DMS153 treated with DMSO at 0.1 percent for 48 hours (cell line): ENCODE measurements at regions not wholly inside any gene's neighbourhood (a gene's known extent, or its start where the extent isn't known, plus 50 kb on each side); places are given as distances from the start of the nearest gene placed in this dataset.
"Not testable (repeated sequence)": the region's sequence is repeated elsewhere in the genome, so short reads cannot be mapped to it uniquely, and the experiment has no call there.

Source experiments
- DNase-seq: peaks from one replicate; lab custom pipeline; 2025; ENCODE audit not compliant: unreplicated experiment; lab: John Stamatoyannopoulos, UW

DNA sequence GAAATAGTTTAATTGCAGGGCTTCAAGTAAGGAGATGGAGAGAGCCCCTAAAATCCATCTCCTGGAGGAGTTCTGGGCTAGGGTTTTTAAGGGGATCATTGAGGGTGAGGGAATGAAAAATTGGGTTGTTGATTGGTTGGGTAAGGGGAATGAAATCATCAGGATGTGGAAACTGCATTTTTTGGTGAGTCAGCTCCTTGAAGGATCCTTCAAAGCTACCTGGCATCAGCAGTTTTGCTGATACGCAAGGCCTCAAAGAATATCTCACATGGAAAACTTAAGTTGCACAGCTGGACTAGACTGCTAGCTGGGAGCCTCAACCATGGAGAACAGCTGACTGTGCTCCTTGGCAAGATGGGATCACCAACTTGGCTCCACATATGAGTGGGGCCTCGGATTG, 136.7 kb downstream of the FGF10 start:
- DNase-seq, result no peak

DNA sequence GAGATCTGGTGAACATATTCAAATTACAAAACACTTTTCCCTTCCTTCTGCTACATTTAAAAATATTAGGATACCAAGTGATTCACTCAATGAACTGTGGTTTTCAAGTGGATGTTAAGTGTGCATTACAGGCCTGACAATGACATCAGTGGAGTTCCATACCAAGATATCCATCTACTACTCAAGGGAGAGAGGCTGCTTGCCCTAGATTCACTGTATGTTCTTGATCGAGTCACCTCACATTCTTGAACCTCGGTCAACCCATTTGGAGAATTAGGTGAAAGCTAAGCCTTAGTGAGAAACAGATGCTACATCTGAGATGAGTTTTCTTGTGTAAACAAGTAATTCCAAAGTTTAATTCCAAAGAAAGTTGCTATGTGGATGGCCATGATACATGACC, 142.2 kb downstream of the FGF10 start:
- no peak for DNase-seq

DNA sequence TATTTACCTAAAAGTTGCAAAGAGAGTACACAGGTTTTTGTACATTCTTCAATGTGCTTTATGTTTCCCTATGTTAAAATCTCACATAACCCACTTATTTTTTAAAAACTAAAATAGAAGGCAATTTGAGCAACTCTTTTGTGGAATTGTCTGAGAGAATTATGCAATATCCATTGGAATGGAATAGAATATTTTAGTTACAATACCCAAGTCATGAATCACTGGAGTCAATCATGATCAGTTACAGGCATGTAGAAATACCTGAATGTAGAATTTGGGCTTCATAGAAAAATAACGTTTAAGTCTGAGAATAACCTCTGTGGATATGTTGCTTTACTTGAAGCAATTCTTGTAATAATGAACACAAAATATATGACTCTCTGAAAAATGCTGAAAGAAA, 143.3 kb downstream of the FGF10 start:
- DNase-seq, result no peak

DNA sequence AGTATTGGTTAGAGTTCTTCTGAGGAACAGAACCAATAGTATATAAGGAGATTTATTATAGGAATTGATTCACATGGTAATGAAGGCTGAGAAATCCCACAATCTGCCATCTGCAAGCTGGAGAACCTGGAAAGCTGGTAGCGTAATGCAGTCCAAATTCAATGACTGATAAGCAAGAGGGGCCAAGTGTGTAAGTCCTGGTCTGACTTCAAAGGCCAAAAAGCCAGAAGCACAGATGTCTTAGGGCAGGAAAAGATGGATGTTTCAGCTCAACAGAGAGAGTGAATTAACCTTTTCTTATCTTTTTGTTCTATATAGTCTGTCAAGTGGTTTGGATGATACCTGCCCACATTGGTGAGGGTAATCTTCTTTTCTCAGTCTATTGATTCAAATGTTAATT, 146.4 kb downstream of the FGF10 start:
- no peak for DNase-seq

DNA sequence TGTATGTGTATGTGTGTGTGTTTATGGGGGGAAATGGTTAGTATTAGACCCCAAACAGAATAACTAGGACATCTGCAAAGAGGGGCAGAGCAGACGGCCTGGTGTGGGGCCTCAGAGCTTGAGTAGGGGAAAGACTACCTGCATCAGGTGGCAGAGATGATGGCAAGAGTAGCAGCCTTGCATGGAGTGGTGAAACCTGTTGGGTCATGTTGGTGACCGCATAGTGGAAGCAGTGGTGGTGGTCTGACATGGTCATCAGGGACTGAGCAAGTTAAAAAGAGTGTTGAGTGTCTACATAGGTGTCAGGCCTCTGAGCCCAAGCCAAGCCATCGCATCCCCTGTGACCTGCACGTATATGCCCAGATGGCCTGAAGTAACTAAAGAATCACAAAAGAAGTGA, 153.2 kb downstream of the FGF10 start:
- no peak for DNase-seq

DNA sequence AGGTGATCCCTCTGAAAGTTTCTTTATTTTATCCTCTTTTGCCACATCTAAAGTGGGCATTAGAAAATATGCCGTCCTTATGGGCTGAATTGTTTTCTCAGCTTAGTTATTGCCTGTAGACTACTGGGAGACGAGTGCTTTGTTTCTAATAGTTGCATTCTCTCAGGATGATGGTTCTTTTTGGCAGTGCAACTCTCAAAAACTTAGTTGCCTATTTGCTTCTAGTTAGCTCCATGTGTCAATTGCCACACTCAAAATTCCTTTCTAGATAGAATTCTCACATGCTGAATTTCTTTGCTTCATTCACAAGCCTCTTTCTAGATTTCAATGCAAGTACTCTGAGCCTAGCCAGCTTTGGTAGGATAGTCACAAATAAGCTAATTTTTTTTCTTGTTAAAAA, 155.5 kb downstream of the FGF10 start:
- no peak for DNase-seq

DNA sequence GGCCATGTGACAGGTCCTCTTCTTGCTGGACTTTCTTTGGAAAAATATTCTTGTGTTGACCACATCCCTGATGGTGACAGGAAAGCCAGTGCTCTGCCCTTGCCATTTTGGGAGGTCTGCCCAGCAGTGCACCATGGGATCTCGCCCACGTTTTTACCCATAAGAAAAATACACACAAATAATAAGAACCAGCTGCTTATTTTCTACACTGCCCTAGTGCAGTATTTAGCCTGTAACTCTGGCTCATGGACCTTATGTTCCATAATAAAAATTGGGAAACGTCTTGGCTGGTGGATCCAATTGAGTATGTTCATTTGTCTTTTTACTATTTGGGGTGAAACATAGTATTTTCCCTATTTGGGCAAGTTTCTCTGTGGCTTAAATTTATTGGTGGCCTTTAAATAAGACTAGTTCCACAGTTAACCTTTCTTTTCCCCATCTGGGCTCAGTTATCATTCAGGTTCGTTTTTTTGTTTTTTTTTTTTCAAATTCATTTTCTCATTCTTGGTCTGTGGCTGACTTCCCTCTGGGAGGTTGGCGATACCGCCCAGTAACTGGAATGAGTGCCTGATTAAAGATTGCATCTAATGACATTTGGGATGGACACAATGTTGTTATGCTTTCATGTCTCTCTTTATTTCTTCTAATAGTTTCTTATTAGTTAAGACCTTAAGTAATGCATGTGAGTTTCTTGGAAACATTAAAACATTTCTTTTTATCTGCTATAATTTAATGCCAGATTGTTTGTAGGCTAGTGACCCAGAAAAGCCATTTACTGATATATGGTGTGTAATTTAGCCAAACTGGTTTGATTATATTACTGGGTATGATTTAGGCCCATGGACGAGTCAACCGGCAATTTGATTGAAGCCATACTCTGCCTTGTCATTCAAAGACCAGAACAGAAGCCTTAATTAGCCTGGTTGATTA, 163.7 kb downstream of the FGF10 start:
- DNase-seq, result no peak

DNA sequence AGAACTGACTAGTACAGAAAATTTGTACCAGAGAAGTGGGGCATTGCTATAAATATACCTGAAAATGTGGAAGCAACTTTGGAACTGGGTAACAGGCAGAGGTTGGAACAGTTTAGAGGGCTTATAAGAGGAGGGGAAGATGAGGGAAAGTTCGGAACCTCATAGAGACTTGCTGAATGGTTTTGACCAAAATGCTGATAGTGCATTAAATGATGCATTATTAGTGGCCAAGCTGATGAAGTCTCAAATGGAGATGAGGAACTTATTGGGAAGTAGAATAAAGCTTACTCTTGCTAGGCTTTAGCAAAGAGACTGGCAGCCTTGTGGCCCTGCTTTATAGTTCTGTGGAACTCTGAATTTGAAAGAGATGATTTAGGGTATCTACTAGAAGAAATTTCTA, 189.8 kb downstream of the FGF10 start:
- no peak for DNase-seq

DNA sequence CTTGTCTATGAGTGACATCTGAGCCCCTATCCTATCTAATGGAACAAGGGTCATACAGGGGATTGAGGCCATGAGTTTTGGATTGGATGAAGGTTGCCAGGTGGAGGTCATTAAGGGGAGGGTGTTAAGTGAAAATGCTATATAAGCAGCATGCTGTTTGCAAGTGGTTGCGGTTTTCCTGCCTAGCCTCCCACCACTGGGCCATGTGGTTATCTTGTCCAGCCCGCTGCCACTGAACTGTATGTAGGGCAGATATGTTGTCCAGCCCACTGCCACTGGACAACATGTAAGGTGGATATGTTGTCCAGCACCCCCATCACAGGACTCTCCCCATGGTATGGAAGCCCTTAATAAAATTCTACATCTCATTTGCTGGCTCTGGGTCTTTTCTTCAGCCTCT, 200.0 kb downstream of the FGF10 start:
- DNase-seq, result no peak

DNA sequence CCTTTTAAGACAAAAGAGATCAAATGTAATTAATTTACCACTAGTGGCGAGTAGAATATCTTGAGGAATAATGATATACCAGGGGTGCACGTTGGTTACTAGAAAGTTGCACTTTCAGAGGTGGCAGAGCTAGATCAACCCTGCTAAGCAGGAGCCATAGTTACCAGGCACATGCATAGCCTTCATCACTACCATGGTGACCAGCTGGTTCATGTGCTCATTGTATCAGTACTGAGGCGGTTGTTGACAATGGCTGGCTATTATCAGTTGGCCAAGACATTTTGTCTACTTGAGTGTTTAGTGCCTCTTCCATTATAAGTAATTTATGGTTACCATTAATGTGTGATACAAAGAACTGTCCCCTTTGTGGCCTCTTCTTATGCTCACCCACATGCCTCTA, 201.2 kb downstream of the FGF10 start:
- DNase-seq, result no peak

DNA sequence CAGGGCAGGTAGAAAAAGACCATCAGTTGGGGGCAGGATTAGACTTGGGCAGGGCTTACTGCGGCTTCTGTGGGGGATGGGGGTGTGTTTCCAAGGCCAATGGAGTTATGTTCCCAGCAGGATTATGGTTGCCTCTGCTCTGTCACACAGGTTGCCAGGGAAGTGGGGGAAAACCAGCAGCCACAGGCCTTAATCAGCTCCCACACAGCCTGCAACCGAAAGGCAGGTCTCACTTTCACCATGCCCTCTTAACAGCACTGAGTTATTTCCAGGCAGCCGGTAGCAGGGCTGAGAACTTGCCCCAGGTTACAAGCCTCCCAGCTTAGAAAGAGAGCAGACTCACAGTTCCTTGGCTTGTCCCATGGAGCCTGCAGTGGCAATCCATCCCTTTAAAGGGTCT, 205.5 kb downstream of the FGF10 start:
- DNase-seq, result no peak

DNA sequence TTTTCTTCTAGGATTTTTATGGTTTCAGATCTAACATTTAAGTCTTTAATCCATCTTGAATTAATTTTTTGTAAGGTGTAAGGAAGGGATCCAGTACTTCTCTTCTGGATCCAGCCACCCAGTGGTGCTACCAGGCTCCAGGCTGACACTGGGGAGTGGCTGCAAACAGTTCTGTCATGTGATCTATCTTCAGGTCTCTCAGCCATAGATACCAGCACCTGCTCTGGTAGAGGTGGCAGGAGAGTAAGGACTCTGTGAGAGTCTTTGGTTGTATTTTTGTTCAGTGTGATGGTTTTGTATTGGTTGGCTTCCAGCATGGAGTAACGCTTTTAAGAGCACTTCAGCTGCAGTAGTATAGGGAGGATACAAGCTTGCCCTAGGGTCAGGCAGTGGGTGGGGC, 205.9 kb downstream of the FGF10 start:
- no peak for DNase-seq

DNA sequence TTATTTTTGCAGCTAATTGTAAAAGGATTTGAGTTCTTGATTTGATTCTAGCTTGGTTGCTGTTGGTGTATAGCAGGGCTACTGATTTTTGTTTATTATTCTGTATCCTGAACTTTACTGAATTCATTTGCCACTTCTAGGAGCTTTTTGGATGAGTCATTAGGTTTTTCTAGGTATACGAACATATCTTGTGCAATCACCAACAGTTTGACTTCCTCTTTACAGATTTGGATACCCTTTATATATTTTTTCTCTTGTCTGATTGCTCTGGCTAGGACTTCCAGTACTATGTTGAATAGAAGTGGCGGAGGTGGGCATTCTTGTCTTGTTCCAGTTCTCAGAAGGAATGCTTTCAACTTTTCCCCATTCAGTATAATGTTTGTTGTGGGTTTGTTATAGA, 210.8 kb downstream of the FGF10 start:
- no peak for DNase-seq

DNA sequence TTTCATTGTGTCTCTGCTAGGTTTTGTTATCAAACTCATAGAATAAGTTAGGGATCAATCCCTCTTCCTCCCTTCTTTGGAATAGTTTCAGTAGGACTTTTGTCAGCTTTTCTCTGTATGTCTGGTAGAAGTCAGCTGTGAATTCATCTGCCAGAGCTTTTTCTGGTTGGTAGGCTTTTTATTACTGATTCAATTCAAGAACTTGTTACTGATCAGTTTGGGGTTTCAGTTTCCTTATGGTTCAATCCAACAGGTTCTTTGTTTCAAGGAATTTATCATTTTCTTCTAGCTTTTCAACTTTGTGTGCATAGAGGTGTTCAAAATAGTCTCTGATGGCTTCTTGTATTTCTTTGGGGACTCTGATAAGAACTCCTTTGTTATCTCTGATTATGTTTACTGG, 221.7 kb downstream of the FGF10 start:
- no peak for DNase-seq

DNA sequence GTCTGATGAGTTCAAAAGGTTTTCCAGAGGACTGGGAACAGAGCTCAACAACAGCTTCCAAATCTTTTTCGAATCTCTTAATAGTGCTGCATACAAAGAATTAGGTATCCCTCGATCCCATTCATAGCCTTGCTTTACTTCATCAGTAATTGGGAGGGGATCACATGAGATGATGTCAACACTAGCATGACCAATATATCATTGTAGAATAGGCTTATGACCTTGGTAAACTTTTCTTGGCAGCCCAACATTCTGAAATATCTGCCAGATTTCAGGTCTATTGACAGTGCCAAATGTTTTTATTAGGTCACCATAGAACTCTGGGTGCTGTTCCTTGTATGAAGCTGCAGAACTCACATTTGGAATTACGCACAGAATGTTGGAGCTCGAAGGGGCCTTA, 228.9 kb downstream of the FGF10 start:
- DNase-seq, result no peak

DNA sequence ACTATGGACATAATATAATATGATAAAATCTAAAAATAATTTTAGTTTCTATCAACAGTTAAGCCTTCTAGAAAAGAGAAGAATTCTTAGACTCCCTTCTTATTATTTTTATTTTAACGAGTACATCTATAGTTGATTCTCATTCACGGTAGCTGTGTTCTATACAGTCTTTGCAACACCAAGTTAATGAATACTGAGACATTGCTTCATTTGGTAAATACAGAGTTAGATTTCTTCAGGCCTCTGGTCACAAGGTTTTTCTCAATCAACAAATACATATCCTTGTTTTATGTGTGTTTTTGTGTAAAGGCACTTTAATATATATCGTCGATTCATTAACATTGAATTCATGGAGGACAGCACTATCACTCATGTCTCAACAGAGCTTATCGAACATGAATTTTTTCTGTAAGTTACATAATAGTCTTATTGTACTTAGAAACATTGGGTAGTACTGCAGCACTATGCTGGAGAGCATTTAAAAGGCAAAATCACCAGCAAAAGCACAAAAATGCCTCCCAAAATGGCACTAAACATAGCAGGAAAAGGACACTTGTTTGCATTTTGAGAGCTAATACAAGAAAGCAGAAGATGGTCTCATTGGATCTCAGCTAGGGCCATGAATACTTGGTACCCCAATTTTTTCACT, 239.0 kb downstream of the FGF10 start:
- DNase-seq, result no peak

DNA sequence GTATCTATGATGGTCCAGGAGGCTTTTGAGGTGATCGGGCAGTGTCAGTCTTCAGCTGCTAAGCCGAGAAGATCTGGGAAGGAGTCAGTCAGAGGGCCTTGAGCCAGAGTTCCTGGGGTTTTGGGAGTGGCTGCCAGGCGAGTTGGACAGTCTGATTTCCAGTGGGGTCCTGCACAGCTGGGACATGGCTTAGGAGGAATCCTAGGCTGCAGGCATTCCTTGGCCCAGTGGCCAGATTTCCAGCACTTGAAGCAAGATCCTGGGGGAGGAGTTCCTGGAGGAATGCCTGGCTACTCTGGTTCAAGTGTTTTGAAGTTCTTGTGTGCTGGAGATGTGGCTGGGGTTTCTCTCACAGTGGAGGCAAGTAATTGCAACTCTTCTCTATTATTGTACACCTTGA, 271.3 kb downstream of the FGF10 start:
- DNase-seq, result not testable (repeated sequence)

DNA sequence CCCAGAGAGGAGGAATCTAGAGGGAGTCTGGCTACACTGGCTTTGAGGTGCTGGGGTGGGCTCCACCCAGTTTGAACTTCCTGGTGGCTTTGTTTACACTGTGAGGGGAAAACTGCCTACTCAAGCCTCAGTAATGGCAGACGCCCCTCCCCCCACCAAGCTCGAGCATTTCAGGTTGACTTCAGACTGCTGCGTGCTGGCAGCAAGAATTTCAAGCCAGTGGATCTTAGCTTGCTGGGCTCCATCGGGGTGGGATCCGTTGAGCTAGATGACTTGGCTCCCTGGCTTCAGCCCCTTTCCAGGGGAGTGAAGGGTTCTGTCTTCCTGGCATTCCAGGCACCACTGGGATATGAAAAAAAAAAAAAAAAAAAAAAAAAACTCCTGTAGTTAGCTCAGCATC, 281.0 kb downstream of the FGF10 start:
- not testable (repeated sequence) for DNase-seq

DNA sequence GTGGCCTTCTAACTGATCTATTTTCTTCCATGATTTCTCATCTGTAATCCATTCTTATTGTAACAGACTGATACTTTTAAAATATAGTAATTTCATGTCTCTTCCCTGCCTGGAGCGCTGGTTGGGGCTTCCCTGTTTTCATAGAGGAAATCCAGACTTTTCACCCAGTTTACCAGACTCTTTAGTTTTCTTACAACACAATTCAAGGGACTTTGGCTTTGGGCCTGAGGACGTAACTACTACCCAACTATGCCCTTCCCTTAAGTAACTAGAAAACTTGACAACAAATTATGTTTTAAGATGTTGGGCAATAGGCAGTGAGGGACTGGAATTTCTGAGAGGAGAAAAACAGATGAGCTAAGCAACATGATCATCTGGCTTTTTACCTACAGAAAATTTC, 289.6 kb downstream of the FGF10 start:
- DNase-seq, result no peak

DNA sequence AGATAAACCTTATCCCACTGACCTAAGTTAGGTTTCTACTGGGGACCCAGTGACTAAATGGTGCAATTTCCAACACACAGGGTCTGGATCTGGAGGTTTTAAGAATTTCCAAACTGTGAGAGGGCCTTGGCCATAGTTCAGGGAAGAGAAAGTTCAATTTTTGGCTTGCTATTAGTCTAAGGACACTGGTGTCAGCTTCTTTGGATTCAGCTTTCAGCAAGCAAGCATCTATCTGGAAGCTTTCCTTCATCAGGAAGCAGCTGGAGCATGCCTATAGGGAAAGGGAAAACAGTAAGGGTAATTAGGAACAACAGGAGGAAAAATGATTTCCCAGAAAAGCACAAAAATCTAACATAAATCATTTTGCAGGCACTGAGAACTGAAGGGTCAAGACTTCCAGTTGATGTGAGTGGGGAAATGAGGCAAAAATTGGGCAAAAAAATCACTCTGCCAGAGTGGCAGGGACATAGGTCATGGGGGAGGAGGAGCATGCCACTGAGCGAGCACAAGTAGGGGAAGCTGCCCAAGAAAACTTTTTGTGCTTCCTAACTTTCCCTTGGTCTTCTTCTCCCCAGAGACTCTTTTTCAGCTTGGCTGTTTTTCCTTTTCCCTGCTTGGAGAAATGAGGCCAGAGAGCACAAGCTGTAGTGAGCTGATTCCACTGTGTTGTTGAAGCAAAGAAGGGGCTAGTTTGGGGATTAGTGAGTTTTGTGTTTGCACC, 299.6 kb downstream of the FGF10 start:
- DNase-seq, result no peak

DNA sequence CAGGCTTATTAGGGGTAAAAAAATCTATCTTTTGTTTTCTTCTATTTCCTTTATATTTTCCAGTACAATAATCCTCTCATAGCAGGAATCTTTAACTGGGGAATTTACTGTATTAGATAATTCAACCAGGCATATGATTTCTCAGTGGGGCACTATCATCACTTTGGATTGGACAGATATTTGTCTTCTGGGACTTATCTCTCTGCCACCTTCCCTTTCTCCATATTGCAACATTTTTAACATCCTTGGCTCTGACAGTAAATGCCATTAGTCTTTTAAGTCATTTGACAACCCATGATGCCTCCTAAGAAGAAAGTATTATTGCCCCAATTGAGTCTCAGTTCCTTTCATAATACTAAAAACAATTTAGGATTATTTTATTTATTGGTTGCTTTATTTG, 304.1 kb downstream of the FGF10 start:
- DNase-seq, result no peak

DNA sequence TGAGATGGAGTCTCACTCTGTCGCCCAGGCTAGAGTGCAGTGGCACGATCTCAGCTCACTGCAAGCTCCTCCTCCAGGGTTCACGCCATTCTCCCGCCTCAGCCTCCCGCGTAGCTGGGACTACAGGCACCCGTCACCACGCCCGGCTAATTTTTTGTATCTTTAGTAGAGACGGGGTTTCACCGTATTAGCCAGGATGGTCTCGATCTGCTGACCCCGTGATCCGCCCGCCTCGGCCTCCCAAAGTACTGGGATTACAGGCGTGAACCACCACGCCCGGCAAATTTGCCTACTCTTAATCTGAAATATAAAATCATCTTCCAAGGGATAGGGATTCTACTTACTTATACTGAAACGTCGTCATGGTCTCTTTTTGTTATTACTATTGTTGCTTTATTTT, 314.7 kb downstream of the FGF10 start:
- DNase-seq, result not testable (repeated sequence)
